ENCODE measurements at regions not wholly inside any gene's neighbourhood (a gene's known extent, or its start where the extent isn't known, plus 50 kb on each side); places are given as distances from the start of the nearest gene placed in this dataset.
A peak's percentile ranks its signal among the peaks of the same experiment; 100 is the strongest.
"Not testable (repeated sequence)": the region's sequence is repeated elsewhere in the genome, so short reads cannot be mapped to it uniquely, and the experiment has no call there.

- intact Hi-C loops (cut with DNase I): no loop called here
- ATAC-seq (no peak), DNase-seq (peak in 2 of 3 donors; percentile 18 to 48)
- Histone ChIP-seq H3K4me3 (ENCODE audit: low read length) (no peak overlapping the region), H3K4me1 (ENCODE audit: control insufficient read depth, insufficient read depth, low read length) (no peaks in the 10 kb centered on the region), H3K9me3 (ENCODE audit: control insufficient read depth, low read length) (no peaks in the 10 kb centered on the region), H3K27me3 (ENCODE audit: control insufficient read depth, insufficient read depth) (no peaks in the 10 kb centered on the region), H3K27ac (ENCODE audit: low read length) (no peak overlapping the region)
- 54% methylated on average over 5 of the region's 5 CpGs for WGBS
These were observed 983.9 kb upstream of the CNTN5 start for GRCh38 chr11:98036810-98037209.

- 93% methylated on average over 4 of the region's 4 CpGs for WGBS
- Histone ChIP-seq H3K27me3 (ENCODE audit: control insufficient read depth, insufficient read depth) (no peaks in the 10 kb centered on the region), H3K9me3 (ENCODE audit: control insufficient read depth, low read length) (no peaks in the 10 kb centered on the region), H3K4me1 (ENCODE audit: control insufficient read depth, insufficient read depth, low read length) (no peaks in the 10 kb centered on the region), H3K27ac (ENCODE audit: low read length) (no peak overlapping the region), H3K4me3 (ENCODE audit: low read length) (no peak overlapping the region)
- no peak for DNase-seq
- intact Hi-C loops (cut with DNase I): no loop called here
- ATAC-seq: no peak
These were observed 980.5 kb upstream of the CNTN5 start for GRCh38 chr11:98040061-98040808.

DNA sequence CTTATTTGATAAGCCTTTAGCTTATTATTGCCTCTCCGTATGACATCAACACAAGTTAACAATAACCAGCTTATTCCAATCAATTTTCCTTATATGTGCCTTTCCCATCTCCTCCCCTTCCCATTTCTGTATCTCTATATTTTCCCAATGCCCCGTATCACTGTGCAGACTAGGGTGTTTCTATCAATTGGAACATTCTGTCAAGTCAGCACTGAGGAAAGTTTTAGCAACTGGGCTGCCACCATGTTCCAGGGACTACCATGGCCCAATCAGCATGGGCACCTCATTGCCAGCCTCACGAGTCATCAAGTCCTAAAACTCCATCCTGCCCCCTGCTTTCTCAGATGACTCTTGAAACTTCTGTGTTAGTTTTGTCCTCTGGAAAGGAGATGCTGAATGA, 973.1 kb upstream of the CNTN5 start:
- no peak for ATAC-seq
- H3K9me3 ChIP-seq (ENCODE audit: control insufficient read depth, low read length): no peaks in the 10 kb centered on the region
- 78% methylated on average over 3 of the region's 3 CpGs for WGBS

DNA sequence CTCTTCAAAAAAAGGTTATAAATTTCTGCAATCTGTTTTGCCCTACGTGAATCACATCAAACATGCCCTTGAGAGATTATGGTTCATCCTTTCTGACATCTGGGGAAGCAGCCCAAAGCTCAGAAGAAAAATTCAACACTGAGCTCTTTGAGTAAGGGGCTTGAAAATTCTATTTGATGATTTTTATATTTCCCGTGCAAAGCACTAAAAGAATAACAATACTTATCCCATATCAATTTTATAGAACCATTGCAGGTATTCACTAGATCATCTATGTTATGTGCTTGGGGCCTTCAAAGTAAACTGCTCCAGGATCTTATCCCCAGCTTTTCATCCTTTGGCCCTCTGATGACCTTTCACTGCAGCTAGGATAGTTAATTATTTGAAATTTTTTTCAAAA, 966.9 kb upstream of the CNTN5 start:
- 76% methylated on average over 2 of the region's 2 CpGs for WGBS
- Histone ChIP-seq H3K27ac (ENCODE audit: low read length) (no peak overlapping the region), H3K4me3 (ENCODE audit: low read length) (no peak overlapping the region), H3K27me3 (ENCODE audit: control insufficient read depth, insufficient read depth) (no peaks in the 10 kb centered on the region), H3K4me1 (ENCODE audit: control insufficient read depth, insufficient read depth, low read length) (no peaks in the 10 kb centered on the region), H3K9me3 (ENCODE audit: control insufficient read depth, low read length) (no peaks in the 10 kb centered on the region)
- no peak for DNase-seq
- no peak for ATAC-seq
- intact Hi-C loops (cut with DNase I): no loop called here

More for the DNA sequence above, 973.1 kb upstream of the CNTN5 start:
- Histone ChIP-seq H3K4me1 (ENCODE audit: control insufficient read depth, insufficient read depth, low read length) (no peaks in the 10 kb centered on the region), H3K27me3 (ENCODE audit: control insufficient read depth, insufficient read depth) (no peaks in the 10 kb centered on the region), H3K27ac (ENCODE audit: low read length) (no peak overlapping the region), H3K4me3 (ENCODE audit: low read length) (no peak overlapping the region)
- DNase-seq: no peak
- intact Hi-C loops (cut with DNase I): no loop called here

- intact Hi-C loops (cut with DNase I): no loop called here
- DNase-seq (no peak), ATAC-seq (no peak)
- no peaks in the 10 kb centered on the region for H3K4me1 ChIP-seq (ENCODE audit: control insufficient read depth, insufficient read depth, low read length)
- no peak overlapping the region for H3K27ac ChIP-seq (ENCODE audit: low read length)
- 58% methylated on average over 1 of the region's 1 CpG for WGBS
- H3K27me3 ChIP-seq (ENCODE audit: control insufficient read depth, insufficient read depth): no peaks in the 10 kb centered on the region
- H3K9me3 ChIP-seq (ENCODE audit: control insufficient read depth, low read length): no peaks in the 10 kb centered on the region
- no peak overlapping the region for H3K4me3 ChIP-seq (ENCODE audit: low read length)
These were observed 963.8 kb upstream of the CNTN5 start for GRCh38 chr11:98056945-98057344.

DNA sequence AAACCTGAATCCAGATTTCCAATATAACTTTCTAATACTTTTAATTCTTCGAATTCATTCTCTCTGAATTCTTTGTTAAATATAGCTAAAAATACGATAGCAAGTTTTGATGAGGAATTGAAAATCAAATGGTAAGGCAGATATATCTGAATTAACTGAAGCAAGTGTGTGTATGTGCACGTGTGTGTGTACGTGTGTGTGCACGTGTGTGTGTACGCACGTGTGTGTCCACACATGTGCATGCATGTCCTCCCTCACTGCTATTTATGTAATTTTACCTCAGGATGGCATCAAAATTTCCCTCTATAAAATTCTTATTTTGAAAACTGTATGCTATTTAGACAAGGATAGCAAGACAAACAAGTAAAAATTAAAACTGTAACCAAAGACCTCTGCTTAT, 961.3 kb upstream of the CNTN5 start:
- Histone ChIP-seq H3K27ac (ENCODE audit: low read length) (no peak overlapping the region), H3K4me3 (ENCODE audit: low read length) (no peak overlapping the region), H3K27me3 (ENCODE audit: control insufficient read depth, insufficient read depth) (no peaks in the 10 kb centered on the region), H3K9me3 (ENCODE audit: control insufficient read depth, low read length) (no peaks in the 10 kb centered on the region), H3K4me1 (ENCODE audit: control insufficient read depth, insufficient read depth, low read length) (no peaks in the 10 kb centered on the region)
- no peak for DNase-seq
- 73% methylated on average over 7 of the region's 7 CpGs for whole genome bisulfite sequencing
- intact Hi-C loops (cut with DNase I): no loop called here
- ATAC-seq: no peak

- no peaks in the 10 kb centered on the region for H3K9me3 ChIP-seq (ENCODE audit: control insufficient read depth, low read length)
- H3K4me3 ChIP-seq (ENCODE audit: low read length): no peak overlapping the region
- intact Hi-C loops (cut with DNase I): no loop called here
- no peak for ATAC-seq
- H3K27ac ChIP-seq (ENCODE audit: low read length): no peak overlapping the region
- no peaks in the 10 kb centered on the region for H3K27me3 ChIP-seq (ENCODE audit: control insufficient read depth, insufficient read depth)
- no peak for DNase-seq
- no peaks in the 10 kb centered on the region for H3K4me1 ChIP-seq (ENCODE audit: control insufficient read depth, insufficient read depth, low read length)
- WGBS: 89% methylated on average over 1 of the region's 1 CpG
These were observed 960.0 kb upstream of the CNTN5 start for GRCh38 chr11:98060759-98061158.

GRCh38 chr11:98061858-98062257, 958.9 kb upstream of the CNTN5 start:
- Histone ChIP-seq H3K27ac (ENCODE audit: low read length) (no peak overlapping the region), H3K9me3 (ENCODE audit: control insufficient read depth, low read length) (no peaks in the 10 kb centered on the region), H3K27me3 (ENCODE audit: control insufficient read depth, insufficient read depth) (no peaks in the 10 kb centered on the region), H3K4me3 (ENCODE audit: low read length) (no peak overlapping the region), H3K4me1 (ENCODE audit: control insufficient read depth, insufficient read depth, low read length) (no peaks in the 10 kb centered on the region)
- DNase-seq: no peak
- WGBS: 67% methylated on average over 2 of the region's 2 CpGs
- intact Hi-C loops (cut with DNase I): no loop called here
- no peak for ATAC-seq

DNA sequence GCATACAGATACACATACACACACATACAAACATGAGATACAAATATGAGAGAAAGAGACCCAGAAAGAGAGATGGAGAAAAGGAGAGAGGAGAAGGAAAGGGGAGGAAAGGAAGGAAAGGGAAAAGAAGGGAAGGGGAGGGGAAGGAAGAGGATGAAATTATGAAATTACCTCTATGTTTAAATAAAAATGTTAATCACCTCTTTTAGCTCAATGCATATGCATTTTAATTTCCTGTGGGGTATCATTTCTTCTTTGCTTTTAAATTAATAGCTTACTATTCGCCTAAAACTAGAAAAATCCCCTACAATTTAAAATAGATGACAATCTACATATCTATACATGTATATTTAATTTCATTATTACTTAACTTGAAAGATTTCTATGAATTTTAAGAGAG, 958.0 kb upstream of the CNTN5 start:
- Histone ChIP-seq H3K27me3 (ENCODE audit: control insufficient read depth, insufficient read depth) (no peaks in the 10 kb centered on the region), H3K4me3 (ENCODE audit: low read length) (no peak overlapping the region), H3K9me3 (ENCODE audit: control insufficient read depth, low read length) (no peaks in the 10 kb centered on the region), H3K27ac (ENCODE audit: low read length) (no peak overlapping the region), H3K4me1 (ENCODE audit: control insufficient read depth, insufficient read depth, low read length) (no peaks in the 10 kb centered on the region)
- intact Hi-C loops (cut with DNase I): no loop called here
- DNase-seq (no peak), ATAC-seq (no peak)
- WGBS: 90% methylated on average over 1 of the region's 1 CpG

GRCh38 chr11:98068251-98068650, 952.5 kb upstream of the CNTN5 start:
- DNase-seq (no peak), ATAC-seq (no peak)
- H3K4me3 ChIP-seq (ENCODE audit: low read length): no peak overlapping the region
- no peaks in the 10 kb centered on the region for H3K27me3 ChIP-seq (ENCODE audit: control insufficient read depth, insufficient read depth)
- WGBS: 76% methylated on average over 1 of the region's 1 CpG
- intact Hi-C loops (cut with DNase I): no loop called here
- H3K27ac ChIP-seq (ENCODE audit: low read length): no peak overlapping the region
- no peaks in the 10 kb centered on the region for H3K4me1 ChIP-seq (ENCODE audit: control insufficient read depth, insufficient read depth, low read length)
- no peaks in the 10 kb centered on the region for H3K9me3 ChIP-seq (ENCODE audit: control insufficient read depth, low read length)

DNA sequence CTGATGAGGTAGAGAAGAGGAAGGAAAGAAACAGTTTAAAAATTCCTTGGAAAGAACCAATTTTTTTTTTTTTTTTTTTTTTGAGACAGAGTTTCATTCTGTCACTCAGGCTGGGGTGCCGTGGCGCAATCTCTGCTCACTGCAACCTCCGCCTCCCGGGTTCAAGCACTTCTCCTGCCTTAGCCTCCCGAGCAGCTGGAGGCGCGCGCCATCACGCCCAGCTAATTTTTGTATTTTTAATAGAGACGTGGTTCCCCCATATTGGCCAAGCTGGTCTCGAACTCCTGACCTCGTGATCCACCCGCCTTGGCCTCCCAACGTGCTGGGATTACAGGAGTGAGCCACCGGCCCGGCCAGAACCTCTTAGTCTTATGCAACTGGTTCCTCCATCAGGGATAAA, 951.6 kb upstream of the CNTN5 start:
- 89% methylated on average over 16 of the region's 16 CpGs for WGBS
- intact Hi-C loops (cut with DNase I); H3K27me3 ChIP-seq (ENCODE audit: control insufficient read depth, insufficient read depth); ATAC-seq; H3K4me3 ChIP-seq (ENCODE audit: low read length); H3K9me3 ChIP-seq (ENCODE audit: control insufficient read depth, low read length); H3K4me1 ChIP-seq (ENCODE audit: control insufficient read depth, insufficient read depth, low read length); H3K27ac ChIP-seq (ENCODE audit: low read length): not testable (repeated sequence)
- DNase-seq: peak in 1 of 3 donors; percentile 29

DNA sequence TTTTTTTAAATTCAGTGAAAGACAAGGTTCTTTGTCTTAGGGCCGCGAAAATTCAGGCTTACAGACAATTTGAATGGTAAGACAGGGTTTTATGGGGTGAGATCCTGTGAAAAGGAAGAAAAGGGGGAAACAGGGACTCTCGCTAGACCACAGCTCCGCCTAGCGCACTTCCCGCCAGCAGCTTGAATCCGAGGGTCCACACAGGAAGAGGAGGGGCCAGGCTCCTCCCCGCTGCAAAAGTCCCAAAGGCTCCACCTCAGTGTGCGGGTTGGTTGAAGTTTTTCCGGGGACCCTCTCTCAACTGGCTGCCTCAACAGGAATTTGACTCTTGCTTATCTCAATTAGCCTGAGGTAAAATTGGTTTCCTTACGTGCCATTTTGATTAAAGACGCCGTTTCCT, 950.9 kb upstream of the CNTN5 start:
- DNase-seq (no peak), ATAC-seq (no peak)
- Histone ChIP-seq H3K4me3 (ENCODE audit: low read length) (no peak overlapping the region), H3K9me3 (ENCODE audit: control insufficient read depth, low read length) (no peaks in the 10 kb centered on the region), H3K27me3 (ENCODE audit: control insufficient read depth, insufficient read depth) (no peaks in the 10 kb centered on the region), H3K27ac (ENCODE audit: low read length) (no peak overlapping the region), H3K4me1 (ENCODE audit: control insufficient read depth, insufficient read depth, low read length) (no peaks in the 10 kb centered on the region)
- WGBS: 84% methylated on average over 13 of the region's 13 CpGs
- intact Hi-C loops (cut with DNase I): no loop called here

All from right cardiac atrium (tissue), 5 donors.